ENCODE measurements at regions not wholly inside any gene's neighbourhood (a gene's known extent, or its start where the extent isn't known, plus 50 kb on each side); places are given as distances from the start of the nearest gene placed in this dataset.

DNA sequence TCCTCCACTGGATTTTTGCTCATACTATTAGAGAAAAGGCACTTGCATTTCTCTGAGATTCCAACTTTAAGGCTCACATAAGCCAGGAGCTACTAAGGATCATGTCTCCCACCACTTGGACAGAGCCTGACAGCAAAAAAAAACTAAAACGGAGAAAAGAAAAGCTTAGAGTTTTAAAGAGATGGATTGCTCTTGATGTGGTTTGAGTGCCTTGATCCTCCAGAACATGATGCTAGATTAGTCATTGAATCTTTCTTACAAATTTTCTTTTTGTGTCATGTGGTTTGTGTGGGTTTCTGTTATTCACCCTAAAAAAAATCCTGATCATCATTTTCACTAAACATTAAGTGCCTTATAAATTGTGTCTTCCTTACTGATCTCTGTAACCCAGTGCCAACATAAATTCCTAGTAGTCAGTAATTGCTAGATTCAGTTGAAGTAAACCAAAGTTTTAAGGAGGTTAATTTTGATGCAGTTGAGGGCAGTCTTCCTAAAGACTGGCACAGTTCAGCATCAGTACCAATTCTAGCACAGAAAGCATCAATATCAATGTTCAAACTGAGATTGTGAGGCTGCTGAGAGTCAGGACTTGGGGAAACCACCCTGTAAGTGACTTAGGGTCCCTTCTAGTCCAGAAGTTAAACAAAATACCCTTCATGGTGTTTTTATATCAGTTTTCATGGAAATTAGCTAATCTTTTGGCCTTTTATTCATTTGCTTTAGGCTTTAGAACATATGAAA is 206.3 kb downstream of the RAD51AP2 start:
- TF ChIP-seq, protein P1, sequence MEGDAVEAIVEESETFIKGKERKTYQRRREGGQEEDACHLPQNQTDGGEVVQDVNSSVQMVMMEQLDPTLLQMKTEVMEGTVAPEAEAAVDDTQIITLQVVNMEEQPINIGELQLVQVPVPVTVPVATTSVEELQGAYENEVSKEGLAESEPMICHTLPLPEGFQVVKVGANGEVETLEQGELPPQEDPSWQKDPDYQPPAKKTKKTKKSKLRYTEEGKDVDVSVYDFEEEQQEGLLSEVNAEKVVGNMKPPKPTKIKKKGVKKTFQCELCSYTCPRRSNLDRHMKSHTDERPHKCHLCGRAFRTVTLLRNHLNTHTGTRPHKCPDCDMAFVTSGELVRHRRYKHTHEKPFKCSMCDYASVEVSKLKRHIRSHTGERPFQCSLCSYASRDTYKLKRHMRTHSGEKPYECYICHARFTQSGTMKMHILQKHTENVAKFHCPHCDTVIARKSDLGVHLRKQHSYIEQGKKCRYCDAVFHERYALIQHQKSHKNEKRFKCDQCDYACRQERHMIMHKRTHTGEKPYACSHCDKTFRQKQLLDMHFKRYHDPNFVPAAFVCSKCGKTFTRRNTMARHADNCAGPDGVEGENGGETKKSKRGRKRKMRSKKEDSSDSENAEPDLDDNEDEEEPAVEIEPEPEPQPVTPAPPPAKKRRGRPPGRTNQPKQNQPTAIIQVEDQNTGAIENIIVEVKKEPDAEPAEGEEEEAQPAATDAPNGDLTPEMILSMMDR (conservative IDR thresholded peaks at IDR 0.05; ENCODE audit: low read depth in 2 of 2) = no peak
- TF ChIP-seq REST (IDR thresholded peaks at IDR 0.05; ENCODE audit: unreplicated experiment) = no peak
- TF ChIP-seq EZH2 (IDR thresholded peaks at IDR 0.05; ENCODE audit: low read depth, unreplicated experiment) = no peak
- TF ChIP-seq POLR2AphosphoS5 (IDR thresholded peaks at IDR 0.05; ENCODE audit: low read depth) = no peak
- TF ChIP-seq STAT1 (IDR thresholded peaks at IDR 0.05; ENCODE audit: unreplicated experiment) = no peak

Measured in GM23338 (cell line).